H1 (cell line): ENCODE measurements at regions not wholly inside any gene's neighbourhood (a gene's known extent, or its start where the extent isn't known, plus 50 kb on each side); places are given as distances from the start of the nearest gene placed in this dataset.

Experiments used
- CTCF ChIA-PET: fragments of 300-600 bp; sonication (Branson Sonifier 250); formaldehyde crosslinking; loops from one replicate; lab custom pipeline; 2021; ENCODE audit not compliant: partially characterized antibody; lab: Charles Lee
- POLR2A ChIA-PET: fragments of 300-600 bp; sonication (Branson Sonifier 250); formaldehyde crosslinking; loops from one replicate; lab custom pipeline; 2021; ENCODE audit warnings: inconsistent platforms; ENCODE audit not compliant: partially characterized antibody; lab: Charles Lee
- DNase-seq, 2 experiments: peaks; one replicate each; pipeline versions ENCODE4 v3.0.0 to v3.0.0-alpha.2; 2010 to 2022; ENCODE audit warnings: low spot score in 2 of 2, low read depth in 1 of 2, mixed read lengths in 1 of 2
- FAIRE-seq: peaks from 2 replicates; lab custom pipeline; 2011; peaks lifted over from hg19 to GRCh38; lab: Jason Lieb, UNC
- H2AFZ ChIP-seq: 2 replicates; pipeline ENCODE4 v1.8.1; 2012; ENCODE audit warnings: low read length, inconsistent platforms
- H2AK5ac ChIP-seq: 2 replicates; pipeline ENCODE4 v1.6.1; 2013; ENCODE audit warnings: low read depth, low read length
- H2BK120ac ChIP-seq: replicated peaks from 2 replicates; pipeline ENCODE3; 2013; ENCODE audit warnings: low read depth, low read length, inconsistent platforms
- H2BK12ac ChIP-seq: 2 replicates; pipeline ENCODE4 v1.6.1; 2013; ENCODE audit warnings: low read depth, low read length
- H2BK15ac ChIP-seq: 2 replicates; pipeline ENCODE4 v1.6.1; 2013; ENCODE audit warnings: low read length
- H2BK20ac ChIP-seq: 2 replicates; pipeline ENCODE4 v1.6.1; 2013; ENCODE audit warnings: low read length
- H2BK5ac ChIP-seq: 2 replicates; pipeline ENCODE4 v1.6.1; 2013; ENCODE audit warnings: low read depth, low read length
- H3K14ac ChIP-seq: 2 replicates; pipeline ENCODE4 v1.6.1; 2013; ENCODE audit warnings: inconsistent platforms; ENCODE audit not compliant: insufficient read length
- H3K18ac ChIP-seq: 2 replicates; pipeline ENCODE4 v1.6.1; 2013; ENCODE audit warnings: low read length; ENCODE audit errors: extremely low read depth
- H3K23ac ChIP-seq: 2 replicates; pipeline ENCODE4 v1.6.1; 2013; ENCODE audit warnings: inconsistent platforms; ENCODE audit not compliant: insufficient read length
- H3K23me2 ChIP-seq: 2 replicates; pipeline ENCODE4 v1.6.1; 2013; ENCODE audit warnings: low read depth, low read length
- H3K27ac ChIP-seq: 2 replicates; pipeline ENCODE4 v1.6.1; 2011; ENCODE audit warnings: low read depth, low read length, inconsistent platforms
- H3K27me3 ChIP-seq, 4 experiments: replicated peaks in 1 of 4; 1 replicate in 1 of 4; 2 replicates in 3 of 4; pipeline versions ENCODE4 v1.6.1 to v1.8.1; 2011 to 2013; ENCODE audit warnings: low read length in 3 of 4, mild to moderate bottlenecking in 3 of 4, inconsistent platforms in 2 of 4, mixed read lengths in 2 of 4, moderate library complexity in 1 of 4; ENCODE audit not compliant: control insufficient read depth in 3 of 4, insufficient read depth in 3 of 4; ENCODE audit errors: extremely low read depth in 1 of 4
- H3K36me3 ChIP-seq, 4 experiments: 2 replicates each; pipeline versions ENCODE4 v1.6.1 to v1.8.1; 2011 to 2013; ENCODE audit warnings: mild to moderate bottlenecking in 4 of 4, low read length in 3 of 4, moderate library complexity in 2 of 4, control low read depth in 1 of 4, inconsistent platforms in 1 of 4; ENCODE audit not compliant: insufficient read depth in 4 of 4, control insufficient read depth in 2 of 4
- H3K4ac ChIP-seq: replicated peaks from 2 replicates; pipeline ENCODE3; 2013; ENCODE audit warnings: low read length, low read depth, mixed read lengths, inconsistent platforms; ENCODE audit not compliant: insufficient read length
- H3K4me1 ChIP-seq, 4 experiments: replicated peaks in 1 of 4; 1 replicate in 1 of 4; 2 replicates in 3 of 4; pipeline versions ENCODE4 v1.6.1 to v1.8.1; 2011 to 2013; ENCODE audit warnings: low read length in 3 of 4, inconsistent platforms in 2 of 4, mixed read lengths in 1 of 4; ENCODE audit not compliant: insufficient read depth in 4 of 4, control insufficient read depth in 3 of 4
- H3K4me2 ChIP-seq, 2 experiments: 2 replicates each; pipeline versions ENCODE4 v1.6.1 to v1.8.1; 2011 to 2013; ENCODE audit warnings: low read depth in 2 of 2, low read length in 2 of 2, control low read depth in 1 of 2, inconsistent platforms in 1 of 2, mild to moderate bottlenecking in 1 of 2; ENCODE audit not compliant: insufficient read depth in 1 of 2
- H3K4me3 ChIP-seq, 4 experiments: fragments of 200-600, 300-600 bp in 1 of 4; sonication (generic), shearing (Covaris generic), sonication (Bioruptor Twin) in 1 of 4; 2 replicates each; pipeline versions ENCODE4 v1.5.1 to v1.8.1; 2011 to 2016; ENCODE audit warnings: low read length in 4 of 4, low read depth in 3 of 4, control low read depth in 2 of 4, inconsistent platforms in 2 of 4, mild to moderate bottlenecking in 2 of 4, mixed read lengths in 1 of 4, moderate library complexity in 1 of 4; ENCODE audit not compliant: insufficient read depth in 2 of 4; ENCODE audit errors: extremely low read depth in 1 of 4
- H3K56ac ChIP-seq: replicated peaks from 2 replicates; pipeline ENCODE3; 2013; ENCODE audit warnings: low read depth, mild to moderate bottlenecking, mixed read lengths, low read length, inconsistent platforms; ENCODE audit not compliant: insufficient read length
- H3K79me1 ChIP-seq: 2 replicates; pipeline ENCODE4 v1.6.1; 2013; ENCODE audit warnings: low read depth, low read length, control low read depth
- H3K79me2 ChIP-seq, 2 experiments: 2 replicates each; pipeline versions ENCODE4 v1.6.1 to v1.8.1; 2012 to 2013; ENCODE audit warnings: low read length in 2 of 2, mild to moderate bottlenecking in 2 of 2, inconsistent platforms in 1 of 2; ENCODE audit not compliant: insufficient read depth in 2 of 2, control insufficient read depth in 1 of 2
- H3K9ac ChIP-seq, 4 experiments: replicated peaks in 1 of 4; 1 replicate in 1 of 4; 2 replicates in 3 of 4; pipeline versions ENCODE4 v1.6.1 to v1.8.1; 2011 to 2013; ENCODE audit warnings: low read depth in 3 of 4, low read length in 3 of 4, control low read depth in 2 of 4, mild to moderate bottlenecking in 2 of 4, moderate library complexity in 2 of 4, inconsistent platforms in 1 of 4; ENCODE audit errors: extremely low read depth in 1 of 4
- H3K9me3 ChIP-seq, 2 experiments: 2 replicates each; pipeline versions ENCODE4 v1.6.1 to v1.8.1; 2012 to 2013; ENCODE audit warnings: mild to moderate bottlenecking in 2 of 2, moderate library complexity in 2 of 2, control low read depth in 1 of 2, inconsistent platforms in 1 of 2, low read depth in 1 of 2, low read length in 1 of 2, mixed read lengths in 1 of 2; ENCODE audit not compliant: insufficient read depth in 2 of 2
- H4K20me1 ChIP-seq, 2 experiments: replicated peaks in 1 of 2; 2 replicates each; pipeline versions ENCODE3 to v1.8.1; 2011 to 2013; ENCODE audit warnings: inconsistent platforms in 2 of 2, low read length in 2 of 2, mild to moderate bottlenecking in 1 of 2; ENCODE audit not compliant: insufficient read depth in 2 of 2, control insufficient read depth in 1 of 2
- H4K5ac ChIP-seq: 2 replicates; pipeline ENCODE4 v1.6.1; 2013; ENCODE audit warnings: low read length, low read depth, mixed read lengths, inconsistent platforms; ENCODE audit not compliant: insufficient read length
- H4K8ac ChIP-seq: 2 replicates; pipeline ENCODE4 v1.8.0; 2013; ENCODE audit warnings: mild to moderate bottlenecking, moderate library complexity, low read length, inconsistent platforms; ENCODE audit not compliant: insufficient read depth; ENCODE audit errors: extremely low read depth
- H4K91ac ChIP-seq: replicated peaks from 2 replicates; pipeline ENCODE3; 2013; ENCODE audit warnings: low read length, mixed read lengths, inconsistent platforms; ENCODE audit not compliant: insufficient read length
- ASH2L ChIP-seq: fragments of 200-600, 300-600 bp; sonication (generic); IDR thresholded peaks from one replicate; pipeline ENCODE4 v1.7.1; 2017; ENCODE audit warnings: low read length
- ATF2 ChIP-seq: IDR thresholded peaks from 2 replicates; pipeline ENCODE4 v1.6.1; 2012; ENCODE audit warnings: low read length, inconsistent platforms
- CBX8 ChIP-seq: fragments of 300-800, 300-1000 bp; sonication (generic); IDR thresholded peaks from 2 replicates; pipeline ENCODE4 v1.7.1; 2016; ENCODE audit warnings: low read depth, low read length, borderline replicate concordance
- HDAC2 ChIP-seq, 2 experiments: fragments of 300-600 bp in 1 of 2; sonication (generic) in 1 of 2; IDR thresholded peaks; 2 replicates each; pipeline ENCODE4 v1.6.1; 2011 to 2012; ENCODE audit warnings: low read depth in 2 of 2, low read length in 2 of 2, mild to moderate bottlenecking in 2 of 2, moderate library complexity in 2 of 2, borderline replicate concordance in 1 of 2, inconsistent platforms in 1 of 2
- PHF8 ChIP-seq: fragments of 200-600 bp; sonication (generic); conservative IDR thresholded peaks from 2 replicates; pipeline ENCODE4 v1.7.1; 2012; ENCODE audit warnings: low read depth, mild to moderate bottlenecking, inconsistent platforms, low read length, moderate library complexity
- POLR2AphosphoS5 ChIP-seq: IDR thresholded peaks from 2 replicates; pipeline ENCODE4 v1.6.1; 2011; ENCODE audit warnings: low read depth, low read length
- RFX5 ChIP-seq: IDR thresholded peaks from 2 replicates; pipeline ENCODE4 v1.6.1; 2011; ENCODE audit warnings: low read depth, low read length, improper control_type of control experiment, borderline replicate concordance
- SP2 ChIP-seq: IDR thresholded peaks from 2 replicates; pipeline ENCODE4 v1.6.1; 2012; ENCODE audit warnings: mild to moderate bottlenecking, low read length, inconsistent platforms
- WGBS, 2 experiments: shearing (Covaris generic) in 1 of 2; methylation state at CpG; one replicate each; pipeline versions ENCODE4 v1.1.6 to v1.1.7; 2013 to 2015; ENCODE audit warnings: low lambda C conversion rate in 2 of 2, mixed read lengths in 2 of 2, inconsistent platforms in 1 of 2, low coverage in 1 of 2, missing lambda C conversion rate in 1 of 2; ENCODE audit not compliant: insufficient replicate concordance in 2 of 2, insufficient coverage in 1 of 2, insufficient read length in 1 of 2; ENCODE audit errors: extremely low coverage in 1 of 2, missing lambda C conversion rate in 1 of 2; 5-methylcytosine and 5-hydroxymethylcytosine counted together

GRCh38 chr7:156230576-156230975 is 410.0 kb upstream of the RNF32 start:
- ChIA-PET POLR2A (no interaction called here), CTCF (interaction anchor here (1.7 kb wide), 1 partner anchor 14 kb away, joined by 4 read pairs; no protein-coding TSS in a partner anchor)
- no peak for TF ChIP-seq CBX8
- no peak for TF ChIP-seq PHF8
- TF ChIP-seq HDAC2 (IDR thresholded peaks at IDR 0.05; ENCODE audit: borderline replicate concordance in 1 of 2, low read depth in 2 of 2, low read length in 2 of 2), result no peak
- TF ChIP-seq SP2, result no peak
- TF ChIP-seq ATF2, result no peak
- TF ChIP-seq POLR2AphosphoS5, result no peak
- TF ChIP-seq RFX5, result no peak
- no peak for TF ChIP-seq ASH2L
- Histone ChIP-seq H3K56ac (no peak overlapping the region), H3K23me2 (no peaks in the 10 kb centered on the region), H3K9ac (no peak overlapping the region), H4K5ac (no peak overlapping the region), H3K4me2 (no peak overlapping the region), H3K36me3 (no peaks in the 10 kb centered on the region), H3K27me3 (no peaks in the 10 kb centered on the region), H2BK5ac (no peak overlapping the region), H3K18ac (no peak overlapping the region), H4K91ac (no peak overlapping the region), H3K4me1 (no peaks in the 10 kb centered on the region), H3K23ac (no peak overlapping the region), H3K4ac (no peak overlapping the region), H3K79me1 (no peaks in the 10 kb centered on the region), H2BK15ac (no peak overlapping the region), H3K79me2 (no peaks in the 10 kb centered on the region), H3K14ac (no peak overlapping the region), H3K9me3 (no peaks in the 10 kb centered on the region; a peak in 2 of 4 replicates), H2AFZ (no peak overlapping the region), H4K8ac (no peak overlapping the region), H2BK120ac (no peak overlapping the region), H2AK5ac (no peak overlapping the region), H4K20me1 (no peaks in the 10 kb centered on the region), H2BK12ac (no peak overlapping the region), H3K4me3 (no peak overlapping the region), H3K27ac (no peak overlapping the region), H2BK20ac (no peak overlapping the region)
- DNase-seq, result peak in 1 of 2 experiments; percentile 6
- 90% methylated on average over 12 of the region's 12 CpGs; no CpG with 5 or more reads in 1 of the 2 experiments for WGBS, 2 experiments
- no peak for FAIRE-seq
